Activated B cell treated with CpG ODN at 0.5 μM for 24 hours (primary cell): ENCODE measurements at regions not wholly inside any gene's neighbourhood (a gene's known extent, or its start where the extent isn't known, plus 50 kb on each side); places are given as distances from the start of the nearest gene placed in this dataset.

Source experiments
- ATAC-seq: fragments of 200-7000 bp; cut with Tn5 transposase; one replicate; pipeline ENCODE4 v1.10.0; 2021; ENCODE audit warnings: low read depth, mild to moderate bottlenecking, moderate library complexity
- CTCF ChIA-PET: fragments of 350-600 bp; sonication (Branson Sonifier 250); formaldehyde crosslinking; loops from one replicate; lab custom pipeline; 2021; ENCODE audit warnings: antibody characterized with exemption; lab: Charles Lee
- POLR2A ChIA-PET: fragments of 350-600 bp; sonication (Branson Sonifier 250); formaldehyde crosslinking; loops from one replicate; lab custom pipeline; 2021; ENCODE audit warnings: antibody characterized with exemption; lab: Charles Lee
- DNase-seq: peaks from one replicate; pipeline ENCODE4 v3.0.0; 2022
- H3K27ac Mint-ChIP-seq: one replicate; pipeline ENCODE4 v1.8.0; 2020; ENCODE audit warnings: mixed read lengths
- H3K27me3 Mint-ChIP-seq: one replicate; pipeline ENCODE4 v1.8.0; 2021; ENCODE audit warnings: mixed read lengths
- H3K36me3 Mint-ChIP-seq: one replicate; pipeline ENCODE4 v1.8.0; 2021; ENCODE audit warnings: low read depth, mixed read lengths
- H3K4me1 Mint-ChIP-seq: one replicate; pipeline ENCODE4 v1.8.0; 2021; ENCODE audit warnings: mixed read lengths
- H3K4me3 Mint-ChIP-seq: one replicate; pipeline ENCODE4 v1.8.0; 2020; ENCODE audit warnings: mild to moderate bottlenecking, mixed read lengths
- H3K9me3 Mint-ChIP-seq: one replicate; pipeline ENCODE4 v1.8.0; 2020; ENCODE audit warnings: mixed read lengths
- intact Hi-C: fragments of 100-400 bp; cut with micrococcal nuclease; formaldehyde crosslinking; loops from one replicate; pipeline ENCODE4 v1.15.1; 2024
- TF ChIP-seq, protein P1 (sequence below): fragments of 200-600 bp; IDR thresholded peaks from one replicate; pipeline ENCODE4 v1.8.0; 2022; ENCODE audit warnings: antibody characterized with exemption, mild to moderate bottlenecking

DNA sequence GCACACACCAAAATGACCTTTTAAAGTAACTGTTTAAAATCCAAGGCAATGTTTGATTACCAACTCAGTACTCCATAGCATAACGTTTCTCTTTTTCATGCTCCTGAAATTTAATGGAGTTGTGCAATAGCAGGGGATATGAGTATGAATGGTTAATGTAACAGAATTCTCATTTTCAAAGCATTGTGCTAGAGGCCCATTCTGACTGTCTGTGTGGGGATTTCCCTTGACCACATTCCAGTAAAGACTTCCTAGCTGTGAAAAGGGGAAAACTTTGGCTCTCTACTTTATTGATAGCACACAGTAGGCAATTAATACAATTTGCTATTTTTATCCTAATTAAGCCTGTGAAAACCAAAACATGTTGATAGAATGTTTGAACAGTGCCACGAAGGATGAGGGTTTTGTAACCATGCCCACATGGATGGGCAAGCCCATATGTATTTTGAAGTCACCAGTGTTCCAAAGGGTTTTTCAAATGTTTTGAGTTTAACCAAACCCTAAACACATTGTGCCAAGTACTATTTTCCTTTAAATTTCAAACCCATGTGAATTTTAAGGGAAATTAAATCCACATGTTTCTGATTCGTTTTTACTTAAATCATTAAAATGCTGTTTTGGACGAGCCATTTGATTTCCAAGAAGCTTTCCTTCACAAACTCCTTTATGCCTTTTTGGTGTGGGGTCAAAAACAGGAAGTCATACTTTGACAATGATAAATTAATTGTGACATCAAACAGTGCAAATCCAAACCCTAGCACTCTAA lies 261.2 kb downstream of the SHOX2 start:
- Mint-ChIP-seq H3K27ac (no peak overlapping the region), H3K9me3 (no peaks in the 10 kb centered on the region), H3K36me3 (no peaks in the 10 kb centered on the region), H3K27me3 (no peaks in the 10 kb centered on the region), H3K4me3 (no peak overlapping the region), H3K4me1 (no peaks in the 10 kb centered on the region)
- ChIA-PET CTCF (no interaction called here), POLR2A (no interaction called here)
- TF ChIP-seq, protein P1, sequence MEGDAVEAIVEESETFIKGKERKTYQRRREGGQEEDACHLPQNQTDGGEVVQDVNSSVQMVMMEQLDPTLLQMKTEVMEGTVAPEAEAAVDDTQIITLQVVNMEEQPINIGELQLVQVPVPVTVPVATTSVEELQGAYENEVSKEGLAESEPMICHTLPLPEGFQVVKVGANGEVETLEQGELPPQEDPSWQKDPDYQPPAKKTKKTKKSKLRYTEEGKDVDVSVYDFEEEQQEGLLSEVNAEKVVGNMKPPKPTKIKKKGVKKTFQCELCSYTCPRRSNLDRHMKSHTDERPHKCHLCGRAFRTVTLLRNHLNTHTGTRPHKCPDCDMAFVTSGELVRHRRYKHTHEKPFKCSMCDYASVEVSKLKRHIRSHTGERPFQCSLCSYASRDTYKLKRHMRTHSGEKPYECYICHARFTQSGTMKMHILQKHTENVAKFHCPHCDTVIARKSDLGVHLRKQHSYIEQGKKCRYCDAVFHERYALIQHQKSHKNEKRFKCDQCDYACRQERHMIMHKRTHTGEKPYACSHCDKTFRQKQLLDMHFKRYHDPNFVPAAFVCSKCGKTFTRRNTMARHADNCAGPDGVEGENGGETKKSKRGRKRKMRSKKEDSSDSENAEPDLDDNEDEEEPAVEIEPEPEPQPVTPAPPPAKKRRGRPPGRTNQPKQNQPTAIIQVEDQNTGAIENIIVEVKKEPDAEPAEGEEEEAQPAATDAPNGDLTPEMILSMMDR, result no peak
- no peak for ATAC-seq
- no peak for DNase-seq
- intact Hi-C loops, result no loop called here

DNA sequence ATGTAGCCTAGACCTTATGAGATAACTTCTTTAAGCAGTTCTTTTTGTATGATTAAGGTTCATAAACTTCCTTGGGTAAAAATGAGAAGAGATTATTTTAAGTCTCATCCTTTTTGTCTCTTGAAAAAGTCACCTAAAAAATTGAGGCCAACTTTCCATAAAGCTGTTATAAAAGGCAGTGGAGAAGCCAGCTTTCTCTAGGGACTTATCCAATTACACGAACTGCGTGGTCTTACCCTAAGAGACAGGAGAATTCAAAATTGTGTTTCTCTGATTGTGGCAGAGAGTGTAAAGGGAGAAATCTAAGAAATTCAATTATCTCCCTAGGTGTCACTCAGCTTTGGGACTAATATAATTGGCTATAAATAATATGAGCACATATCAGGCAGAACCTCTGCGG lies 262.0 kb downstream of the SHOX2 start:
- no peaks in the 10 kb centered on the region for H3K27me3 Mint-ChIP-seq
- DNase-seq, result no peak
- H3K4me3 Mint-ChIP-seq, result no peak overlapping the region
- ATAC-seq, result no peak
- no peaks in the 10 kb centered on the region for H3K4me1 Mint-ChIP-seq
- TF ChIP-seq, protein P1, result no peak
- intact Hi-C loops, result no loop called here
- H3K9me3 Mint-ChIP-seq, result no peaks in the 10 kb centered on the region
- CTCF ChIA-PET, result no interaction called here
- H3K27ac Mint-ChIP-seq, result no peak overlapping the region
- POLR2A ChIA-PET, result no interaction called here
- H3K36me3 Mint-ChIP-seq, result no peaks in the 10 kb centered on the region

DNA sequence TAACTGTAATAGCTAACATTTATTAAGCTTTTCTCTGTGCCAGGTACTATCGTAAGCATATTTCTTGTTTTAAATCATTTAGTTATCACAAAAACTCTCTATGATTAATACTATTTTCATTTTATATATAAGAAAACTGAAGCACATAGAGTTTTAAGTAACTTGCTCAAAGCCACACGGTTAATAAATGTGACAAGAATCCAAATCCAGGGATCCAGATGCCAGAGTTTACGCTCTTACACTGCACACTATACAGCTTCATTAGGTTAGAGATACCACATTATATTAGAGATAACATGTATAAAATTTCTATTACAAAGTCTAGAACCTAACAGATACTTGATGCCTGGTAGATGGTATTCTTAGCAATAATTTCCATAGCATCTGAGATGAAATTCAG lies 265.2 kb downstream of the SHOX2 start:
- H3K9me3 Mint-ChIP-seq, result no peaks in the 10 kb centered on the region
- no peak for ATAC-seq
- H3K4me1 Mint-ChIP-seq, result no peaks in the 10 kb centered on the region
- no peaks in the 10 kb centered on the region for H3K36me3 Mint-ChIP-seq
- ChIA-PET POLR2A (no interaction called here), CTCF (no interaction called here)
- intact Hi-C loops, result no loop called here
- H3K27ac Mint-ChIP-seq, result no peak overlapping the region
- DNase-seq, result no peak
- TF ChIP-seq, protein P1, result no peak
- no peak overlapping the region for H3K4me3 Mint-ChIP-seq
- H3K27me3 Mint-ChIP-seq, result no peaks in the 10 kb centered on the region

DNA sequence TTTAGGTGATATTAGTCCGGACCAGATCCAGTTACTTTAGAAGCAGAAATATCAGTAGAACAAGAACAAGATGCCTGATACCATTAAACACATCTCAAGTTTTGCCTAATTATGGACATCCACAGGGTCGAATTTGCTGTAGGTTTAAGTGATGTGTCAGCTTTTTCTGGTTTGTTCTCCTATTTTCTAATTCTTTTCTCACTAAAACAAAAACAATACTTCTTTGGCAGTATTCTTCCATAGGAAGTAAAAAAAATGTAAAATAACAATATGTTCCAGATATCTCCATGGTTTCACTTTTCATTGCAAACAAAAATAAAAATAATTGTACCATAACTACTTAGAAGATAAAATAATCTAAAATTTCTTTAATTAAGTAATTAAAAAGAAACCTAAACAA lies 265.7 kb downstream of the SHOX2 start:
- DNase-seq (no peak), ATAC-seq (no peak)
- H3K27me3 Mint-ChIP-seq, result no peaks in the 10 kb centered on the region
- ChIA-PET CTCF (no interaction called here), POLR2A (no interaction called here)
- H3K4me1 Mint-ChIP-seq, result no peaks in the 10 kb centered on the region
- no peaks in the 10 kb centered on the region for H3K36me3 Mint-ChIP-seq
- H3K27ac Mint-ChIP-seq, result no peak overlapping the region
- no peak overlapping the region for H3K4me3 Mint-ChIP-seq
- no peaks in the 10 kb centered on the region for H3K9me3 Mint-ChIP-seq
- TF ChIP-seq, protein P1, result no peak
- intact Hi-C loops, result no loop called here

DNA sequence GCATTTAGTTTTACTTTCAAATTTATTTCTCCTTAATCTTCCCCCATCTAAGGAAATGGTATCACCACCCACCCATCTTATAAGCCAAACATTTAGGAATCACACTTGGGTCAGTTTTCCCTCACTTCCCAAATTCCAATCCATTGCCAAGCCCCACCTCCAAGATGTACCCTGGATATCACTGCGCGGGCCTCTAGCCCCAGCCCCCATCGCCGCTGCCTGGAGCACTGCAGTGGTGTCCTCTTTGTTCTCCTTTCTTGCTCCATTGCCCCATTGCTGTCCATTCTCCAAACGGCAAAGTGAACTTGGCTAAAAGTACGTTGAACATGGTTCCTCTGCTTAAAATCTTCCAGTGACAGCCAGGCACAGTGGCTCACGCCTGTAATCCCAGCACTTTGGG lies 267.8 kb downstream of the SHOX2 start:
- no peaks in the 10 kb centered on the region for H3K36me3 Mint-ChIP-seq
- POLR2A ChIA-PET, result no interaction called here
- TF ChIP-seq, protein P1, result no peak
- H3K9me3 Mint-ChIP-seq, result no peaks in the 10 kb centered on the region
- no peaks in the 10 kb centered on the region for H3K4me1 Mint-ChIP-seq
- H3K27me3 Mint-ChIP-seq, result peaks cover 3% of the 10 kb centered on the region
- no peak for ATAC-seq
- DNase-seq, result no peak
- intact Hi-C loops, result no loop called here
- H3K27ac Mint-ChIP-seq, result no peak overlapping the region
- H3K4me3 Mint-ChIP-seq, result no peak overlapping the region
- CTCF ChIA-PET, result no interaction called here
